HG03135 (cell line): ENCODE measurements at regions not wholly inside any gene's neighbourhood (a gene's known extent, or its start where the extent isn't known, plus 50 kb on each side); places are given as distances from the start of the nearest gene placed in this dataset.
"Not testable (repeated sequence)": the region's sequence is repeated elsewhere in the genome, so short reads cannot be mapped to it uniquely, and the experiment has no call there.

ENCODE experiments used
- ATAC-seq: cut with Tn5 transposase; IDR thresholded peaks from one replicate; pipeline ENCODE4 v1.9.1; 2021; ENCODE audit warnings: mild to moderate bottlenecking, moderate library complexity; ENCODE audit not compliant: unreplicated experiment

DNA sequence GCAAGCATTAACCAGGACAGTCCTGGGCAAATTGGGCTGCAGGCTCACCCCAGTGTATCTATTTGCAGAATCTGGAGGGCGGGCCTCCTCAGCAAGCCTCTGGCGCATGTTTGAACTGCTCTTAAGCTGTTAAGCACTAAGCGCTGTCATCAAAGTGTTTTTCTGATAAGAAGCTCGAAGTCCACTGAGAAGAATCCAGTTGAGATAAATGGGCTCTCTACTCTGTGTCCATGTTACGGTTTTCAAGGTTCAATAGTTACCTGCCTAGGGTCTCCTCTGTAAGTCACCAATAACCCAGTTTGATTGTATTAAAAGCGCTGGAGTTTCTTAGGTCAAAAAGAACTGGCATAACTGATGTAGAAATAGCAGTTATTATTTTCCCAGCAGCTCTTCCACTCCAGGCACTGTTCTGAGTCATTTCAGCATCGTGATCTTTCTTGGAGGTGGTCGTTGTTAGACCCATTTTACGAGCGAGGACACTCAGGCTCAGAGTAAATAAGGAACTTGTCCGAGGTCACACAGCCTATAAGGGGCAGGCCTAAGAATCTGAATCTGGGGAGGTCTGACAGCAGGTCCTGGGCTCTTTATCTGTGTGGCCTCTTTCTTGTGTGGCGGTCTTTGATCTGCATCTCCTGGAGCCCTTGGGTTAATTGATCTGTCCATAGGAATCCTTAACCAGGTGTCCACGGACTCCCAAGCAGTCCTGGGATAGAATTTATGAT, 207.4 kb upstream of the ZNF217 start:
- ATAC-seq: no peak

DNA sequence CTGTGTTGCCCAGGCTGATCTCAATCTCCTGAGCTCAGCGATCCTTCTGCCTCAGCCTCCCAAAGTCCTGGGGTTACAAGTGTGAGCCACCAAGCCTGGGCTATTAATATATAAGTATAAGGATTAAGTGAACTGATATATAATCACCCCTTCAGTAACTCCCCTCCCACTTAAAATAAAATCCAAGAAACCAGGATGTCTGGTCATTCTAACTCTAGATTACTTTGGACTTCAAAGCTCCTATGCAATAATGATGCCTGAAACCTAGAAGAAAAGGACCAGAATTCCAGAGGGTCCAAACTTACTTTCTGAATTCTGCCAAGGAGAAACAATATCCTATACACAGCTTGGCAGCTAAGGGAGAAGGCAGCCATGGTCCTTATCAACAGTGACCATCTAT, 206.8 kb upstream of the ZNF217 start:
- no peak for ATAC-seq

DNA sequence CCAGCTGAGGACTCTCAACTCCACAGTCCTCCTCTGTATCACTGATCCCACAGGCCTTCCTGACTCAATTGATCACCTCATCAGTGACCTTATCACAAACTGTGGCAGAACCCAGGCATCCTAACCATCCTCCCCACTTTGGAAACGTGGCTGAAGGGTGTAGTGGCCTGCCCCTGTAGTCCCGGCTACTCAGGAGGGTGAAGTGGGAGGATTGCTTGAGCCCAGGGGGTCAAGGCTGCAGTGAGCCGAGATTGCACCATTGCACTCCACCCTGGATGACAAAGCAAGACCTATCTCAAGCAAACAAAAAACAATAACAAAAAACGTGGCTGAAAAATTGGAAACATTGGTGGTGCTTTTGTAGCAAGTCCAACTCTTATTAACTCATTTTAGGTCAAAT, 203.4 kb upstream of the ZNF217 start:
- ATAC-seq: no peak

DNA sequence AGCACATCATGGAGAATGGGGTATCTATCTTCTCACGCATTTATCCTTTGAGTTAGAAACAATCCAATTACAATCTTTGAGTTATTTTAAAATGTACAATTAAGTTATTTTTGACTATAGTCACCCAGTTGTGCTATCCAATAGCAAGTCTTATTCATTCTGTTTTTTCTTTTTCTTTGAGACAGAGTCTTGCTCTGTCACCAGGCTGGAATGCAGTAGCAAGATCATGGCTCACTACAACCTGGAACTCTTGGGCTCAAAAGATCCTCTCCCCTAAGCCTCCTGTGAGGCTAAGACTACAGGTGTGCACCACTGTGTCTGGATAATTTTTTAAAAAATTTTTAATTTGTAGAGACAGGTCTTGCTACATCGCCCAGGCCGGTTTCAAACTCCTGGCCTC, 201.5 kb upstream of the ZNF217 start:
- ATAC-seq: no peak

DNA sequence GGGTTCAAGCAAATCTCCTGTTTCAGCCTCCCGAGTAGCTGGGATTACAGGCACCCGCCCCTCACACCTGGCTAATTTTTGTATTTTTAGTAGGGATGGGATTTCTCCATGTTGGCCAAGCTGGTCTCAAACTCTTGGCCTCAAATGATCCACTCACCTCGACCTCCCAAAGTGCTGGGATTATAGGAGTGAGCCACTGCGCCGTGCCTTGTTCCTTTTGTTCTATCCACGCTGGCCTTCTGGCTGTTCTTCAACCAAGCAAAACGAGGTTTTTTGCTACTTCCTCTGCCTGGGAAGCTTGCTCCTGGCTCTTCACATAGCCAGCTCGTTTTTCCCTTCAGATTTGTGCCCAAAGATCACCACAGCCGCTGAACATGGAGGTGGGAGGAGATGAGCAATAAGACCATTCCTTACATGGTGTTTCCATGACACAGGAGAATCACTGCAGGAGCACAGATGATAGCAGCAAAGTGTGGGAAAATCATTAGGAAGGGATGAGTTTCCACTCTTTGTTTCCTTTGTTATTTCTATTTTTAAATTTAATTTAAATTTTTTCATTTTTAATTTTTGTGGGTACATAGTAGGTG, 201.0 kb upstream of the ZNF217 start:
- no peak for ATAC-seq

DNA sequence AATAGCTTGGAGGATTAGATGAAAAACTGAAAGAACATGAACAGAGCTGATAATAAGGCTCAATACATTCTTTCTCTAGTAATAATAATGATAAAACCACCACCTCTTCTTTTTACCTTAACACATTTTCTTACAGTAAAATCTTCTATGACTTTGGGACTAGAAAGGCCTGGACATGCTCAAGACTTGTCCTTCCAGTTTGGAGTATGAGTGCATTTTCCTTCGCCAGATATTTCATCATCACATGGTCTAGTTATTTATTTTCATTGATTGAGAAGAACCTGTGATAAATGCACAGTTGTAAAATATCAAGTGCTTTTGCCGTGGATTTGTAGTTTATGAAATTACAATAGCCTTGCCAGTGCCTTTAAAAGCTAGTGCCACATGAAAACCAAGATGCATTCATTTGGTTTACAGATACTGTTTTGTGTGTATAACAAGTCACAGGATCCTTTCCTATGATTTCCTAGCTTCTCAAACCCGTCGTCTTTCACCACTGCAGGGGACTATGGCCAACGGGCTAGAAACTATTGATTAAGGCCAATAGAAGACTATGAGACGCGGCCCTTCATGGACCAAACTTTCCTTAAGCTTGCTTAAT, 200.2 kb upstream of the ZNF217 start:
- no peak for ATAC-seq

DNA sequence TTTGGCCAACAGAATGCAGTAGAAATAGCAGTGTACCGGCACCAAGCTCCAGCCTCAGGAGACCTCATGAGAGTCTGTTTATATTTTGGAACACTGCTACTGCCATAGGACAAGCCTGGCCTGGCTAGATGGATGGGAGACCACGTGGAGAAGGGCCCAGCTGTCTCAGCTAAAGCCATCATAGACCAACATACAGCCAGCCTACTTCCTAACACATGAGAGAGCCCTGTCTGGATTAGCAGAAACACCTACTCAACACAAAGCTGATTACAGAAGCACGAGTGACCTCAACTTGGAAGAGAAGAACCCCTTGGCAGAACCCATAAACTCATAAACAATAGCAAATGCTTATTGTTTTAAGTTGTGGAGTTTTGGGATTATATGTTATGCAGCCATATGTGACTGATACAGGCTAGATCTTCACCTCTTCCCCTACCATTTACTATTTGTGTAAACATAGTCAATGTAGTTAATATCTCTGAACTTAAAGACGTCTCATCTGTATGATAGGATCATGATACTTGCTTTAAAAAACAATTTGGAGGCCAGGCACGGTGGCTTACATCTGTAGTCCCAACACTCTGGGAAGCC, 199.4 kb upstream of the ZNF217 start:
- no peak for ATAC-seq

DNA sequence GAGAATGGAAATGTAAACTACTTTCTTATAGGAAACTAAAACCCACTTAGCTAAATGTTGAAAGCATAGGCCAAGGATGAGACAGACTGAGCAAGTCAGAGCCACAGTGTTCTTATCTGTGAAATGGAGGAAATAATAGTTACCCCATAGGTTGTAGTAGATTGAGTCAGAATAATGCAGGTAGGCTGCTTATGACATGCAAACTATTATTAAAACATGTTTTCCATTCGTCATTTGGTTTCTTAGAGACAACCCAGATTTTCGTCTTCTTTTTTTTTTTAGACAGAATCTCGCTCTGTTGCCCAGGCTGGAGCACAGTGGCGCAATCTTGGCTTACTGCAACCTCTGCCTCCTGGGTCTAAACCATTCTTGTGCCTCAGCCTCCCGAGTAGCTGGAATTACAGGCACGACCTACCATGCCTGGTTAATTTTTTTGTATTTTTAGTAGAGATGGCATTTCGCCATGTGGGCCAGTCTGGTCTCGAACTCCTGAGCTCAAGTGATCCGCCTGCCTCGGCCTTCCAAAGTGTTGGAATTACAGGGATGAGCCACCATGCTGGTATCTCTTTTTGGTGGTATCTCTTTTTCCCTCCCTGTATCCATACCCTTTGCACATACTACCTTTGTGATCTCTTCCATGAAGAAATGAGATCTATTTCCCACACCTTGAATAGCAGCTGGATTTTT, 196.5 kb upstream of the ZNF217 start:
- ATAC-seq: no peak

DNA sequence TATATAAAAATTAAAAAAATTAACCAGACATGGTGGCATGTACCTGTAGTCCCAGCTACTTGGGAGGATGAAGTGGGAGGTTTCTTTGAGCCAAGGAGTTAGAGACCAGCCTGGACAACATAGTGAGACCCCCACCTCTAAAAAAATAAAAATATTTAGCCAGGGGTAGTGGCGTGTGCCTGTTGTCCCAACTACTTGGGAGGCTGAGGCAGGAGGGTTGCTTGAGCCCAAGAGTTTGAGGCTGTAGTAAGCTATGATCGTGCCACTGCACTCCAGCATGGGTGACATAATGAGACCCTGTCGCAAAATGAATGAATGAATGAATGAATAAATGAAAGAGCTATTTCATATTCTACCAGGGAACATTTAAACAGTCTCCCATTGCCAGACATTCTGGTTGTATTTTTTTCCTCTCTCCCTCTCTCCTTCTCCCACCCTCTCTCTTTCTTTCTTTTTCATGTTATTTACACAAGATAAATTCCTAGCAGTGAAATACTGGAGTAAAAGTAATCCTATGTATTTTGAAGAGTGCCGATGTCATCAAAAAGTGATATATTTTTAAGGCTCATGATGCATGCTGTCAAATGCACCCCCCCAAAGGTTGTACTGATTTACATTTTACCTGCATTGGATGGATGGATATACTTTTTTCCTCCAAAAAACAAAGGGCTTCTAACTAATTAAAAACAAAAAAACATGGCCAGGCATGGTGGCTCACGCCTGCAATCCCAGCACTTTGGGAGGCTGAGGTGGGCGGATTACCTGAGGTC, 194.8 kb upstream of the ZNF217 start:
- no peak for ATAC-seq

DNA sequence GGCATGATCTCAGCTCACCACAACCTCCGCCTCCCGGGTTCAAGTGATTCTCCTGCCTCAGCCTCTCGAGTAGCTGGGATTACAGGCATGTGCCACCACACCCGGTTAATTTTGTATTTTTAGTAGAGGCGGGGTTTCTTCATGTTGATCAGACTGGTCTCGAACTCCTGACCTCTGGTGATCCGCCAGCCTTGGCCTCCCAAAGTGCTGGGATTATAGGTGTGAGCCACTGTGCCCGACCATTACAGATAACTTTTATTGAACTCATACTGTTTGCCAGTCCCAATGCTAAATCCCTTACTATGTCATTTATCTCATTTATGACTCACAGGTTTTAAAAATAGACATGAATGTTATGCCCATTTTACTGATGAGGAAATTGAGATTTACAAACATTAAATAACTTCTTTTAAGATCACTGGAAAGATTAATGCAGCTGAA, 193.9 kb upstream of the ZNF217 start:
- not testable (repeated sequence) for ATAC-seq

DNA sequence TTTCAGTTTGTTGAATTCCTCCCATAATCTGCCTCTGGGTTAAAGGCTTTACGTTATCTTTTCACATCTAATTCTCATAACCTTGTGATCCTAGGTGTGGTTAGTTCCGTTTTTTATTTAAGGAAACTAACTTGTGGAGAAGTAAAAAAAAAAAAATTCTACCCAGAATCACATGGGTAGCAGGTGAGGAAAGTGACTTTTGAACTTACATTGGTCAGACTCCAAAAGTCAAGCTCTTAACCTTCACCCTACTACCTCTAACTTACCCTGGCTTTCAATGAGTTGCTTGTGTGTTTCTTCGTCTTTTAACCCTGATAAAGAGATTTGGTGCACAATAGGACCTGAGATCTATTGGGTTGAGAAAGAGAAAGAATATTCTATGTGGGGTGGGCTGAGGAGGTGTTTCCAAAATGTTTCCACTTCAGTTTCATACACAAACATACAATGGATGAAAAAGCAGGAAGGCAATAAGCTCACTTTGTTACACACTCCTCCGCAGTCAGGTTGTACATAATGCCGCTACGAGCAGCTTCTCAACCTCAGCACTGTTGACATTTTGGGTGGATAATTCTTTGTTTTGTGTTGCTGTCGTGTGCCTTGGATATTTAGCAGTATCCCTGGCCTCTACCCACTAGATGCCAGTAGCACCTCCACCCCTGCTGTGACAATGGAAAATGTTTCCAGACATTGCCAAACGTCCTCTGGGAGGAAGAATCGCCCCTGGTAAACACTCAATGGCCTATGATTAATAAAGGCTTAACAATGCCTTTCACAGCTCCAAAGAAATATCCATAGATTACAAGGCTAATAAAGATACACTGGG, 193.0 kb upstream of the ZNF217 start:
- no peak for ATAC-seq

DNA sequence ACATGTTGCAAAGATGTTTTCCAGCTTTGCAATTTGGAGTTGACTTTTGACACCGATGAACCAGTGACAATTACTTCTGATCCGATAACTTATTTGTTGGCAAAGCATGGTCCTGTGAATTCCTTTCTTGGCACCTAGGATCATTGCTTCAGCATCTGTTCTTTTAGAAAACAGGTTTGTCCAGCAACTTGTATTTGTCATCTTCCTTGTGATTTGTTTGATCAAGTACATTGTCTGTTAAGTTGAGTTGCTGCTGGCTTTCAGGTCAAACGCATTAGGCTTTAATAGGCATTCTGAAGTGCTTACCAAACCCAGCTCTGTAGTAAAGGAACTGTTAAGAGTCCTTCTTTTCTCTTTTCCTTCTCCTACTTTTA, 192.4 kb upstream of the ZNF217 start:
- ATAC-seq: no peak

DNA sequence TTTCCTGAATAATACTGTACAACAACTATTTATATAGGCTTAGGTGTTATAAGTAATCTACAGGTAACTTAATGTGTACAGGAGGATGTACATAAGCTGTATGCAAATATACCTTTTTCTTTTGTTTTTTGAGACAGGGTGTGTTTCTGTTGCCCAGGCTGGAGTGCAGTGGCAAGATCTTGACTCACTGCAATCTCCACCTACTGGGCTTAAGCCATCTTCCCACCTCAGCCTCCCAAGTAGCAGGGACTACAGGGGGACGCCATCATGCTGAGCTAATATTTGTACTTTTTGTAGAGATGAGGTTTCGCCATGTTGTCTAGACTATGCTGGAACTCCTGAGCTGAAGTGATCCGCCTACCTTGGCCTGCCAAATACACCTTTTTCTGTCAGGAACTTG, 191.7 kb upstream of the ZNF217 start:
- ATAC-seq: no peak

DNA sequence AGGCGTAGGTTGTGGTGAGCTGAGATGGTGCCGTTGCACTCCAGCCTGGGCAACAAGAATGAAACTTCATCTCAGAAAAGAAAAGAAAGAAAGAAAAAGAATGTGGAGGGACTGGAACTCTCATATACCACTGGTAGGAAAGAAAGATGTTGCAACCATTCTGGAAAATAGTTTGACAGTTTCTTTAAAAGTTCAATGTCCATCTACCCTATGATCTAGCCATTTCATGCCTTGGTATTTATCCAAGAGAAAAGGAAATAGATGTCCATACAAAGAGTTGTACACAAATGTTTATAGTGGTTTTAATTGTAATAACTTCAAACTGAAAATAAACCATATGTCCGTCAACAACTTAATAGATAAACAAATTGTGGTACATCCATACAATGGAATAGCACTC, 190.1 kb upstream of the ZNF217 start:
- ATAC-seq: no peak

DNA sequence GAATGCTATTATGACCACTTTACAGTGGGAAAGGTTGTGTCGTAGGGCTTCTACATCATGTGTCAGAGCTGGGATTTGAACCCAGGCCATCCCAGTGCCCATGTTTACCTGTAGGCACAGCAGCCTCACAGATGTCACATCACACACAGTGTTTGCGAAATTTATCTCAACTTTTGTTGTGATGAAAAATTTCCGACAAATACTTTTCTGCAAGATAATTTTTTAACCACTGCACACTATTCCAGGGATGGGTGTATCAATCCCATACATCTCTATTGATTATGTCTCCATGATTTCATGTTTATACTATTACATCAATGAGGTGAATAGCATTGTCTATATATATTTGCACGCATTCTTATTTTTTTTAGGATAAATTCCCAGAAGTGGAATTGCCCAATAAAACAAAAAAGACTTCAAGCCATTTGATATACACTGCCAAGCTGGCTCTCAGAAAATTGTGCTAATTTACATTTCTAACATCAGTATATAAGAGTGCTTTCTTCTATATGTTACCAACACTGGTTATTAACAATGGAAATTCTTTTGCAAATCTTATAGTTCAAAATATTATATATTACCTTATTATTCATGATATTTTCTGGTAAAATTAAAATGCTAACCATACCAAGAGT, 189.1 kb upstream of the ZNF217 start:
- ATAC-seq: no peak

DNA sequence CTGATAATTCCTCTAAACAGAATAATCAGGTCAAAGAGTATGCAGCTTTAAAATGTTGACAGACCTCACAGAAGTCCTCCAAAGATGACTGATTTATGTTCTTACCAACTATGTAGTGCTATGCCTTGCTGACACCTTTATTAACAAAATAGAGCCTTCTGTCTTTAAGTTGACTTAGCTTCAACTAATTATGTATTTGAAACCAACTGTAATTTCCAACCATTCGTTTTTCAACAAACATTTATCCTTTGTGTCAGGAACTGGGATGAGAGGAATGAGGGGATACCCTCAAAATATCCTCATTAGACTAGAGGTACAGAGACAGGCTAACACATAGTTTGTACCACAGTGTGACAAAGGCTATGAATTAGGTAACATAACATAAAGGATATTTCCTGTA, 186.2 kb upstream of the ZNF217 start:
- no peak for ATAC-seq

DNA sequence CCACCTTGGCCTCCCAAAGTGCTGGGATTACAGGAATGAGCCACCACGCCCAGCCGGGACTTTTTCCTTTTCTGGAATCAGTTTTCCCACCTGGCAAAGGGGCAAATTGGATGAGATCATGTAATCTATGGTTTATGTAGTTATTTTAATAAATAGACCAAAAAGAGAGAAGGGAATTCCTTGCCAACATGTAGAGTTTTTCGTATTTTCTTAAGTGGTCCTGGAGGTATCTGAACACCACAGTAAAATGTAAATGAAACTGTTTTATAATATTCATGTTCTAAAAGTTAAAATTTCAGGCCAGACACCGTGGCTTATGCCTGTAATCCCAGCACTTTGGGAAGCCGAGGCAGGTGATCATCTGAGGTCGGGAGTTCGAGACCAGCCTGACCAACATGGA, 185.1 kb upstream of the ZNF217 start:
- no peak for ATAC-seq

DNA sequence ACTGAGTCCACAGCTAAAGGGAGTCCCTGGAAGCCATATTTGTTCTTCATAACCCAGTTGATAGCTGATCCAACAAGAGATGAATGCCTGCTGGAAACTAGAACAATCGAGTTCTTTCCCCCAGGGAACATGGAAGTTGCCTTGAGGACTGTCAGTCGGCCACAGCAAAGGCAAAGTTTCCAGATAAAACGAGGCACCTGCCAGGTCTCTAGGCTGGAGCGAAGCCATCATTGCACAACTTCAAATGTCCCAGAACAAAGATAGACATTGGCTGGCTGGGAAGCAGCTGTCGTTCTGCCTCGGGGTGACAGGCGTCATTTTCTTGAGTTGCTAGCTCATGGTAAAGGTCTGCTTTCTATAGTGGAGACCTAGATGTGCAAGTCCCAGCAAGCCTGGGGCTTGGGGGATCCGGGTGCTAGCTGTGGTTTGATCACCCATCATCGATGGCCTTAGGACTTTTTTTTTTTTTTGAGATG, 184.4 kb upstream of the ZNF217 start:
- no peak for ATAC-seq

DNA sequence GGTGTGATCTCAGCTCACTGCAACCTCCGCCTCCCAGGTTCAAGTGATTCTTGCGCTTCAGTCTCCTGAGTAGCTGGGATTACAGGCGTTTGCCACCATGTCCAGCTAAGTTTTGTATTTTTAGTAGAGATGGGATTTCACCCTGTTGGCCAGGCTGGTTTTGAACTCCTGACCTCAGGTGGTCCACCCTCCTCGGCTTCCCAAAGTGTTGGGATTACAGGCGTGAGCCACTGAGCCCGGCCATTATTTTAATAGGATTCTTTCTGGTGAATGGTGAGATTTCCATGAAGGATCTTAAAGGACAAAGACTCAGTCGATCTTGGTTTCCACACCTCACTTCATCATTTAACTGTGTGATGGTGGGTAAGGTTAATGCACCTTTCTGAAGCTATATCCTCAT, 183.8 kb upstream of the ZNF217 start:
- ATAC-seq: not testable (repeated sequence)
